ENCODE measurements at regions not wholly inside any gene's neighbourhood (a gene's known extent, or its start where the extent isn't known, plus 50 kb on each side); places are given as distances from the start of the nearest gene placed in this dataset.

DNA sequence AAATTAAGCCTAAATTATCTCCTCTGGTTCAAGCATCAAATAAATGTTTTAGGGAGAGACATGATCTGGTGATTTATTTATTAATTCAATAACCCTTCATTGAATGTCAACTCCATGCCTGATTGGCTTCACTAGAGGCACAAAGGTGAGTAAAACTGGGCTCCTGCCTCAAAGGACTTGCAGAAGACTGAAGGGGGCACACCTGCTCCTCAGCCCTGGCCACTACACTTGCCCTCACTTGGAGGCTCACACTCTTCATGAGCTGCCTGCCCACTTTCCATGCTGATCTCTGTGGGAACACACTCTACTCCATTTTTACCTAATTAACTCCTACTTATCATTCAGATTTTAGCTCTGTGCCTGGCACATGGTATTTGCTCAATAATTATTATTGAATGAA lies 84.4 kb upstream of the KCNMB2 start:
- H3K27me3 ChIP-seq (ENCODE audit: control insufficient read depth, low read length) = no peaks in the 10 kb centered on the region
- H3K9me3 ChIP-seq (ENCODE audit: control insufficient read depth, insufficient read depth, low read length) = peaks cover 12% of the 10 kb centered on the region; the same call in 1 of the 2 replicates
- H3K4me3 ChIP-seq (ENCODE audit: low read length) = no peak overlapping the region
- no peaks in the 10 kb centered on the region for H3K36me3 ChIP-seq (ENCODE audit: control insufficient read depth, low read length)
- no peaks in the 10 kb centered on the region for H3K9me2 ChIP-seq (replicated peaks; ENCODE audit: control insufficient read depth, low read length)
- no peak overlapping the region for H3K27ac ChIP-seq (ENCODE audit: low read depth, low read length)
- no peaks in the 10 kb centered on the region for H3K79me2 ChIP-seq (ENCODE audit: control insufficient read depth, low read length)
- no peaks in the 10 kb centered on the region for H4K20me1 ChIP-seq (ENCODE audit: control insufficient read depth, insufficient read depth, low read depth, low read length)
- H3K4me1 ChIP-seq (ENCODE audit: control insufficient read depth, low read length) = peaks cover 14% of the 10 kb centered on the region
- no peaks in the 10 kb centered on the region for H3F3A ChIP-seq (ENCODE audit: control insufficient read depth, insufficient read depth)
- H3K4me2 ChIP-seq (ENCODE audit: low read length) = no peak overlapping the region
- TF ChIP-seq, protein P1, sequence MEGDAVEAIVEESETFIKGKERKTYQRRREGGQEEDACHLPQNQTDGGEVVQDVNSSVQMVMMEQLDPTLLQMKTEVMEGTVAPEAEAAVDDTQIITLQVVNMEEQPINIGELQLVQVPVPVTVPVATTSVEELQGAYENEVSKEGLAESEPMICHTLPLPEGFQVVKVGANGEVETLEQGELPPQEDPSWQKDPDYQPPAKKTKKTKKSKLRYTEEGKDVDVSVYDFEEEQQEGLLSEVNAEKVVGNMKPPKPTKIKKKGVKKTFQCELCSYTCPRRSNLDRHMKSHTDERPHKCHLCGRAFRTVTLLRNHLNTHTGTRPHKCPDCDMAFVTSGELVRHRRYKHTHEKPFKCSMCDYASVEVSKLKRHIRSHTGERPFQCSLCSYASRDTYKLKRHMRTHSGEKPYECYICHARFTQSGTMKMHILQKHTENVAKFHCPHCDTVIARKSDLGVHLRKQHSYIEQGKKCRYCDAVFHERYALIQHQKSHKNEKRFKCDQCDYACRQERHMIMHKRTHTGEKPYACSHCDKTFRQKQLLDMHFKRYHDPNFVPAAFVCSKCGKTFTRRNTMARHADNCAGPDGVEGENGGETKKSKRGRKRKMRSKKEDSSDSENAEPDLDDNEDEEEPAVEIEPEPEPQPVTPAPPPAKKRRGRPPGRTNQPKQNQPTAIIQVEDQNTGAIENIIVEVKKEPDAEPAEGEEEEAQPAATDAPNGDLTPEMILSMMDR (IDR thresholded peaks at IDR 0.05; ENCODE audit: low read depth, low read length, poor library complexity, severe bottlenecking) = no peak
- no peak for TF ChIP-seq EZH2phosphoT487 (IDR thresholded peaks at IDR 0.05; ENCODE audit: borderline replicate concordance, low read length)

DNA sequence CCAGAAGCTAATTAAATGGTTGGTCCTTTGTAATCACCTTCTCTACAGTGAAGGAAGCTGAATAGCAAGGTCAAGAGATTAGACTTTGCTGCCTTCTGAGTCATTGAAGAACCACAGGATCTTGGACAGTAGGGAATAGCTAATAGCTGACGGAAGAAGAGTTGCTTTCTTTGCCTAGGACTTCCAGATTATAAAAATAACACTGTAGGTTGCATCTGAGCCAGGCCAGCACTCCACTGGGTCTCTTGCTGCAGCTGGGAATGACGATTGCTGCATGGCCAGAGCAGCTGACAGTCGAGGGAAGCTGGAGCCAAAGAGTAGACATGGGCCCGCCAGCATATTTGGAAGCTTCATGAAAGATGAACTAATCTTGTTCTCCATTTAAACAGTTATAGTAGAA lies 81.5 kb upstream of the KCNMB2 start:
- H3K27ac ChIP-seq (ENCODE audit: low read depth, low read length) = no peak overlapping the region
- H3K27me3 ChIP-seq (ENCODE audit: control insufficient read depth, low read length) = no peaks in the 10 kb centered on the region
- H3K79me2 ChIP-seq (ENCODE audit: control insufficient read depth, low read length) = no peaks in the 10 kb centered on the region
- H3K9me2 ChIP-seq (replicated peaks; ENCODE audit: control insufficient read depth, low read length) = no peaks in the 10 kb centered on the region
- TF ChIP-seq, protein P1 (IDR thresholded peaks at IDR 0.05; ENCODE audit: low read depth, low read length, poor library complexity, severe bottlenecking) = no peak
- no peak for TF ChIP-seq EZH2phosphoT487 (IDR thresholded peaks at IDR 0.05; ENCODE audit: borderline replicate concordance, low read length)
- H3K4me1 ChIP-seq (ENCODE audit: control insufficient read depth, low read length) = peaks cover 17% of the 10 kb centered on the region
- no peak overlapping the region for H3K4me2 ChIP-seq (ENCODE audit: low read length)
- no peaks in the 10 kb centered on the region for H3K36me3 ChIP-seq (ENCODE audit: control insufficient read depth, low read length)
- peaks cover 4% of the 10 kb centered on the region; the same call in 1 of the 2 replicates for H3K9me3 ChIP-seq (ENCODE audit: control insufficient read depth, insufficient read depth, low read length)
- H3F3A ChIP-seq (ENCODE audit: control insufficient read depth, insufficient read depth) = no peaks in the 10 kb centered on the region
- no peak overlapping the region for H3K4me3 ChIP-seq (ENCODE audit: low read length)
- H4K20me1 ChIP-seq (ENCODE audit: control insufficient read depth, insufficient read depth, low read depth, low read length) = no peaks in the 10 kb centered on the region

DNA sequence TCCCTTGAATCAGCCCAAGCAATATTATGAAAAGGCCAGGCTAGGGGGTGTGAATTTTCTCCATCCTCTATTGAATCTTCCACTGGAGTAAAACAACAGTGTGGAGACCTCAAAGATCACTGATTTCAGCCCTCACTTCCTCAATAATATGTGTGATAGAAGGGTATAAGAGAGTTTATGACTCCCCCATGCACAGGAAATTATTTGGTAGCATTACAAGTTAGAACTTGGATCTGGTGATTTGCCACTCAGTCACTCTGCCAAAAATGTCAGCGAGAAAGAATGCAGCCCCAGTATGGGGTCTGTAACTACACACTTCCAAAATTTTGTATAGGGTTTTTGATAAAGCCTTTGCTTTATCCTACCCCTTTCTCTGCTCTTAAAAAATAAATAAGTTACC lies 81.0 kb upstream of the KCNMB2 start:
- Histone ChIP-seq H3K27ac (ENCODE audit: low read depth, low read length) (no peak overlapping the region), H3K79me2 (ENCODE audit: control insufficient read depth, low read length) (no peaks in the 10 kb centered on the region), H3K27me3 (ENCODE audit: control insufficient read depth, low read length) (no peaks in the 10 kb centered on the region), H3K4me3 (ENCODE audit: low read length) (no peak overlapping the region), H4K20me1 (ENCODE audit: control insufficient read depth, insufficient read depth, low read depth, low read length) (no peaks in the 10 kb centered on the region), H3K36me3 (ENCODE audit: control insufficient read depth, low read length) (no peaks in the 10 kb centered on the region), H3K9me3 (ENCODE audit: control insufficient read depth, insufficient read depth, low read length) (peaks cover 7% of the 10 kb centered on the region; the same call in 1 of the 2 replicates), H3K4me2 (ENCODE audit: low read length) (no peak overlapping the region), H3K4me1 (ENCODE audit: control insufficient read depth, low read length) (peaks cover 17% of the 10 kb centered on the region), H3F3A (ENCODE audit: control insufficient read depth, insufficient read depth) (no peaks in the 10 kb centered on the region), H3K9me2 (replicated peaks; ENCODE audit: control insufficient read depth, low read length) (no peaks in the 10 kb centered on the region)
- TF ChIP-seq, protein P1 (IDR thresholded peaks at IDR 0.05; ENCODE audit: low read depth, low read length, poor library complexity, severe bottlenecking) = no peak

DNA sequence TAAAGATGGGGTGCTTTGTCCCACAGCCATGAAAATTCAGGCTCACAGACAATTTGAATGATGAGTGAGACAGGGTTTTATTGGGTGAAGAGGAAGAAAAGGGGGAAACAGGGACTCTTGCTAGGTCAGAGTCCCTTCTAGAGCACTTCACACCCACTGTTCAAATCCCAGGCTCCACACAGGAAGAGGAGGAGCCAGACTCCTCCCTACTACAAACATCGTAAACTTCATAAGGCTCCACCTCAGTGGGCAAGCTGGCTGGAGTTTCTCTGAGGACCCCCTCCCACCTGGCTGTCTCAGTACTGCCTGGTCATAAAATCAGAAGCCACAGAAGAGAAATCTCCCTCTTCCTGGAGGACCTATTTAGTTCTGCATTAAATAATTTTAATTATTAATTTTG lies 80.3 kb upstream of the KCNMB2 start:
- Histone ChIP-seq H3F3A (ENCODE audit: control insufficient read depth, insufficient read depth) (no peaks in the 10 kb centered on the region), H3K4me3 (ENCODE audit: low read length) (no peak overlapping the region), H3K9me3 (ENCODE audit: control insufficient read depth, insufficient read depth, low read length) (peaks cover 7% of the 10 kb centered on the region; the same call in 1 of the 2 replicates), H3K36me3 (ENCODE audit: control insufficient read depth, low read length) (no peaks in the 10 kb centered on the region), H3K9me2 (replicated peaks; ENCODE audit: control insufficient read depth, low read length) (no peaks in the 10 kb centered on the region), H3K4me1 (ENCODE audit: control insufficient read depth, low read length) (peaks cover 17% of the 10 kb centered on the region), H4K20me1 (ENCODE audit: control insufficient read depth, insufficient read depth, low read depth, low read length) (no peaks in the 10 kb centered on the region), H3K4me2 (ENCODE audit: low read length) (no peak overlapping the region), H3K27ac (ENCODE audit: low read depth, low read length) (no peak overlapping the region), H3K27me3 (ENCODE audit: control insufficient read depth, low read length) (no peaks in the 10 kb centered on the region), H3K79me2 (ENCODE audit: control insufficient read depth, low read length) (no peaks in the 10 kb centered on the region)
- TF ChIP-seq, protein P1 (IDR thresholded peaks at IDR 0.05; ENCODE audit: low read depth, low read length, poor library complexity, severe bottlenecking) = no peak
- TF ChIP-seq EZH2phosphoT487 (IDR thresholded peaks at IDR 0.05; ENCODE audit: borderline replicate concordance, low read length) = no peak
